Panc1 (cell line): ENCODE measurements at regions not wholly inside any gene's neighbourhood (a gene's known extent, or its start where the extent isn't known, plus 50 kb on each side); places are given as distances from the start of the nearest gene placed in this dataset.

Source experiments
- CTCF ChIP-seq: fragments of 450-650 bp; IDR thresholded peaks from 2 replicates; pipeline ENCODE4 v1.5.1; 2017; ENCODE audit warnings: mild to moderate bottlenecking
- POLR2AphosphoS5 ChIP-seq: IDR thresholded peaks from 2 replicates; pipeline ENCODE4 v1.6.1; 2012; ENCODE audit warnings: mild to moderate bottlenecking, low read depth, low read length, moderate library complexity
- REST ChIP-seq, 2 experiments: IDR thresholded peaks; 2 replicates each; pipeline ENCODE4 v1.6.1; 2011 to 2012; ENCODE audit warnings: low read depth in 2 of 2, control low read depth in 1 of 2, low read length in 1 of 2, mild to moderate bottlenecking in 1 of 2, moderate library complexity in 1 of 2; ENCODE audit not compliant: insufficient read depth in 1 of 2

GRCh38 chr14:45798659-45799058 is 545.7 kb upstream of the MIS18BP1 start:
- TF ChIP-seq POLR2AphosphoS5 (no peak), CTCF (no peak), REST (IDR thresholded peaks at IDR 0.05; ENCODE audit: insufficient read depth in 1 of 2, low read depth in 2 of 2, low read length in 1 of 2) (no peak)
